ENCODE measurements at regions not wholly inside any gene's neighbourhood (a gene's known extent, or its start where the extent isn't known, plus 50 kb on each side); places are given as distances from the start of the nearest gene placed in this dataset.
A peak's percentile ranks its signal among the peaks of the same experiment; 100 is the strongest.

DNA sequence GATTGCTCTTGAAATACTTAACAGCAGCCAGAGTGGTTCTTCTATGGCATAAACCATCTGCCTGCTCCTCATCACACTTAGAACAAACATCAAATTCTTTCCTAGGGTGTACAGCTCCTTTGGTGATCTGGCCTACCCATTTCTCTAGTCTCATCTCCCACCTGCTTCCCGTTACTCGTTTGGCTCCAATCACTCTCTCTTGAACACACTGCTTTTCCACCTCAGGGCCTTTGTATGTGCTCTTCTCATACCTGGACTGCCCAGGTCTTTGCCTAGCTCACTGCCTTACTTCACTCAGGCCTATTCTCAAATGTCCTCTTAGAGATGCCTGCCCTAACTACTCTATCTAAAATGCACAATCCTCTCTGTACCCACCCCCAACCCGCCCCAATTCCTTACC is 100.5 kb downstream of the KCNRG start:
- Histone ChIP-seq H3K36me3 (ENCODE audit: control insufficient read depth in 3 of 3, insufficient read depth in 2 of 3, low read depth in 1 of 3, low read length in 3 of 3) (peaks cover 0 to 1% (median 0%) of the 10 kb centered on the region in 3 donors), H3K9me3 (ENCODE audit: control insufficient read depth in 2 of 2, insufficient read depth in 1 of 2, low read depth in 1 of 2, low read length in 1 of 2) (no peaks in the 10 kb centered on the region), H3K27ac (ENCODE audit: low read depth in 1 of 3, low read length in 2 of 3) (no peak overlapping the region), H3K27me3 (ENCODE audit: control insufficient read depth in 3 of 3, insufficient read depth in 3 of 3, low read length in 3 of 3) (no peaks in the 10 kb centered on the region), H3K4me1 (ENCODE audit: control insufficient read depth in 3 of 3, insufficient read depth in 2 of 3, low read depth in 1 of 3, low read length in 2 of 3) (peaks cover 0 to 3% (median 0%) of the 10 kb centered on the region in 3 donors), H3K4me3 (ENCODE audit: low read depth in 1 of 3, low read length in 3 of 3) (no peak overlapping the region)
- FAIRE-seq (no peak), DNase-seq (no peak)
- WGBS, 3 donors, result 94 to 99% (median 96%) methylated on average over 3 of the region's 3 CpGs

DNA sequence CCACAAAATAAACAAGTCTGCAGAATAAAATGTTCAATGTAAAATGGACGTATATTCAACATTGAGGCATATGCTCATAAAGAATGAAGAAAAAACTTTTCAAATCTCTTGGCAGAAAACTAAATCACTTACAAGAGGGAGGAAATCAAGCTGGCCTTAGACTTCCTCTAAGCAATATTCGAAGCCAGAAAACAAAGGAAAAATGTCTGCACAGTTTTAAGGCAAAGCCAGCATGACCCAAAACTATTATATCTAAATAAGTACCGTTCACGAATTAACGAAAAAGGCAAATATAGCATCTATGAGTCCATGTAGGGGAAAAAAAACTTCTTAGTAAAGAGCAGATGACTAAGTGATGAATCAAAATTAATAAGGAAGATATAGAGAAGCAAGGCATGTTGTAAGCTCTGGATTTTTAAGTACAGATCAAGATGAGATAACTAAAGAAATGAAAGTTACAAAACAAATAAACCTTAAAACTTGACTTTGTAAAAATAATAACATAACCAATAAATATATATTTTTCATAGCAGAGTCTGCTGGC is 101.3 kb downstream of the KCNRG start:
- Histone ChIP-seq H3K27me3 (ENCODE audit: control insufficient read depth in 3 of 3, insufficient read depth in 3 of 3, low read length in 3 of 3) (no peaks in the 10 kb centered on the region), H3K4me1 (ENCODE audit: control insufficient read depth in 3 of 3, insufficient read depth in 2 of 3, low read depth in 1 of 3, low read length in 2 of 3) (peaks cover 0 to 5% (median 0%) of the 10 kb centered on the region in 3 donors), H3K27ac (ENCODE audit: low read depth in 1 of 3, low read length in 2 of 3) (no peak overlapping the region), H3K4me3 (ENCODE audit: low read depth in 1 of 3, low read length in 3 of 3) (no peak overlapping the region), H3K36me3 (ENCODE audit: control insufficient read depth in 3 of 3, insufficient read depth in 2 of 3, low read depth in 1 of 3, low read length in 3 of 3) (peaks cover 0 to 2% (median 0%) of the 10 kb centered on the region in 3 donors), H3K9me3 (ENCODE audit: control insufficient read depth in 2 of 2, insufficient read depth in 1 of 2, low read depth in 1 of 2, low read length in 1 of 2) (no peaks in the 10 kb centered on the region)
- no peak for DNase-seq
- FAIRE-seq, result no peak
- 62 to 88% (median 84%) methylated on average over 5 of the region's 5 CpGs for WGBS, 3 donors

DNA sequence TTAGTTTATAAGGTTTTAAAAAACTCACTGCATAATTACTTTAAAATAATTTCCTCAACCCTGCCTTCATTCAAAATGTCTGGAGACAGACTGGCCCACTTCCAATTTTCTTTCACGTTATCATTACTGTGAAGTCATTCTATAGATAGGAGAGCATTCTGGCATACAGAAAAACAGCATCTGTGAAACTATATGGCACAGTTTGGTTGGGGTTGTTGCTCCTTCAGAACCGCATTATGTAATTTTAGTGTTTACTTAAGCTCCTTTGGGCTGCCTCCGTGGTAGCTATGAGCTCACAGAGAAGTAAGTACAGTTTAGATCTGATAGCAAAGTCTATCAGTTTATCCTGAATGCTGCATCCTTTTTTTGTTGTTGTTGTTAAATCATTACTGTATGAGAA is 104.3 kb downstream of the KCNRG start:
- Histone ChIP-seq H3K27me3 (ENCODE audit: control insufficient read depth in 3 of 3, insufficient read depth in 3 of 3, low read length in 3 of 3) (no peaks in the 10 kb centered on the region), H3K36me3 (ENCODE audit: control insufficient read depth in 3 of 3, insufficient read depth in 2 of 3, low read depth in 1 of 3, low read length in 3 of 3) (peaks cover 0 to 3% (median 0%) of the 10 kb centered on the region in 3 donors), H3K27ac (ENCODE audit: low read depth in 1 of 3, low read length in 2 of 3) (no peak overlapping the region), H3K4me1 (ENCODE audit: control insufficient read depth in 3 of 3, insufficient read depth in 2 of 3, low read depth in 1 of 3, low read length in 2 of 3) (peaks cover 0 to 12% (median 9%) of the 10 kb centered on the region in 3 donors), H3K9me3 (ENCODE audit: control insufficient read depth in 2 of 2, insufficient read depth in 1 of 2, low read depth in 1 of 2, low read length in 1 of 2) (no peaks in the 10 kb centered on the region), H3K4me3 (ENCODE audit: low read depth in 1 of 3, low read length in 3 of 3) (no peak overlapping the region)
- FAIRE-seq, result no peak
- 12 to 43% (median 22%) methylated on average over 3 of the region's 3 CpGs for WGBS, 3 donors
- no peak for DNase-seq

GRCh38 chr13:50122455-50122854 is 107.2 kb downstream of the KCNRG start:
- DNase-seq (no peak), FAIRE-seq (no peak)
- Histone ChIP-seq H3K27ac (ENCODE audit: low read depth in 1 of 3, low read length in 2 of 3) (peak overlapping the region in 1 of 3 donors; percentile 32), H3K4me3 (ENCODE audit: low read depth in 1 of 3, low read length in 3 of 3) (no peak overlapping the region), H3K4me1 (ENCODE audit: control insufficient read depth in 3 of 3, insufficient read depth in 2 of 3, low read depth in 1 of 3, low read length in 2 of 3) (peaks cover 3 to 24% (median 12%) of the 10 kb centered on the region in 3 donors), H3K27me3 (ENCODE audit: control insufficient read depth in 3 of 3, insufficient read depth in 3 of 3, low read length in 3 of 3) (peaks cover 0 to 14% (median 0%) of the 10 kb centered on the region in 3 donors), H3K36me3 (ENCODE audit: control insufficient read depth in 3 of 3, insufficient read depth in 2 of 3, low read depth in 1 of 3, low read length in 3 of 3) (peaks cover 0 to 3% (median 0%) of the 10 kb centered on the region in 3 donors), H3K9me3 (ENCODE audit: control insufficient read depth in 2 of 2, insufficient read depth in 1 of 2, low read depth in 1 of 2, low read length in 1 of 2) (no peaks in the 10 kb centered on the region)
- WGBS, 3 donors, result 89 to 95% (median 95%) methylated on average over 1 of the region's 1 CpG

- H3K4me3 ChIP-seq (ENCODE audit: low read depth in 1 of 3, low read length in 3 of 3), result no peak overlapping the region
- DNase-seq, result peak in 1 of 2 donors; percentile 11
Measured at GRCh38 chr13:50123002-50123401, 107.8 kb downstream of the KCNRG start.

DNA sequence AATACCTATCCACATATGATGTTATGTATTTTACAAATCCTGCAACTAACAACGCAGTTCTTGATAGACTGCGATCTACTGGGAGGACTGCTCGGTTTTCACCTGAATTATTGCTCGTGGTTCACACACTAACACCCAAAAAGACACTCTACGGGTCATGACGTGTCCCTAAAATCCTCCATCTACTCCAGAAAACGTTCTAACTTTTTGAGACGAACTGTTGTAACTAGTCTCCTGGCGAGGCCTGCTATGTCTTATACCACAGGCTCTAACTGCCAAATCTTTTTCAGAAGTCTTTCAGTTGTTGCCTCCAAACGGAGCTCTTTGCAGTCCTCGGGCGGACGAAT is 108.2 kb downstream of the KCNRG start:
- H3K4me3 ChIP-seq (ENCODE audit: low read depth in 1 of 3, low read length in 3 of 3), result peak overlapping the region; percentile 71 to 98 (median 86)
- no peak for FAIRE-seq
- peak overlapping the region; percentile 93 to 99 (median 97) for H3K27ac ChIP-seq (ENCODE audit: low read depth in 1 of 3, low read length in 2 of 3)
- 3 to 14% (median 8%) methylated on average over 13 of the region's 13 CpGs for WGBS, 3 donors
- DNase-seq, result no peak
- H3K9me3 ChIP-seq (ENCODE audit: control insufficient read depth in 2 of 2, insufficient read depth in 1 of 2, low read depth in 1 of 2, low read length in 1 of 2), result no peaks in the 10 kb centered on the region
- H3K36me3 ChIP-seq (ENCODE audit: control insufficient read depth in 3 of 3, insufficient read depth in 2 of 3, low read depth in 1 of 3, low read length in 3 of 3), result peaks cover 0 to 3% (median 0%) of the 10 kb centered on the region in 3 donors
- H3K27me3 ChIP-seq (ENCODE audit: control insufficient read depth in 3 of 3, insufficient read depth in 3 of 3, low read length in 3 of 3), result peaks cover 0 to 25% (median 2%) of the 10 kb centered on the region in 3 donors
- peaks cover 3 to 34% (median 14%) of the 10 kb centered on the region in 3 donors for H3K4me1 ChIP-seq (ENCODE audit: control insufficient read depth in 3 of 3, insufficient read depth in 2 of 3, low read depth in 1 of 3, low read length in 2 of 3)

More at GRCh38 chr13:50123002-50123401, 107.8 kb downstream of the KCNRG start:
- Histone ChIP-seq H3K4me1 (ENCODE audit: control insufficient read depth in 3 of 3, insufficient read depth in 2 of 3, low read depth in 1 of 3, low read length in 2 of 3) (peaks cover 3 to 29% (median 14%) of the 10 kb centered on the region in 3 donors), H3K36me3 (ENCODE audit: control insufficient read depth in 3 of 3, insufficient read depth in 2 of 3, low read depth in 1 of 3, low read length in 3 of 3) (peaks cover 0 to 3% (median 0%) of the 10 kb centered on the region in 3 donors), H3K9me3 (ENCODE audit: control insufficient read depth in 2 of 2, insufficient read depth in 1 of 2, low read depth in 1 of 2, low read length in 1 of 2) (no peaks in the 10 kb centered on the region), H3K27me3 (ENCODE audit: control insufficient read depth in 3 of 3, insufficient read depth in 3 of 3, low read length in 3 of 3) (peaks cover 0 to 20% (median 0%) of the 10 kb centered on the region in 3 donors), H3K27ac (ENCODE audit: low read depth in 1 of 3, low read length in 2 of 3) (peak overlapping the region in 1 of 3 donors; percentile 97)
- WGBS, 3 donors, result 47 to 71% (median 62%) methylated on average over 3 of the region's 3 CpGs
- no peak for FAIRE-seq

DNA sequence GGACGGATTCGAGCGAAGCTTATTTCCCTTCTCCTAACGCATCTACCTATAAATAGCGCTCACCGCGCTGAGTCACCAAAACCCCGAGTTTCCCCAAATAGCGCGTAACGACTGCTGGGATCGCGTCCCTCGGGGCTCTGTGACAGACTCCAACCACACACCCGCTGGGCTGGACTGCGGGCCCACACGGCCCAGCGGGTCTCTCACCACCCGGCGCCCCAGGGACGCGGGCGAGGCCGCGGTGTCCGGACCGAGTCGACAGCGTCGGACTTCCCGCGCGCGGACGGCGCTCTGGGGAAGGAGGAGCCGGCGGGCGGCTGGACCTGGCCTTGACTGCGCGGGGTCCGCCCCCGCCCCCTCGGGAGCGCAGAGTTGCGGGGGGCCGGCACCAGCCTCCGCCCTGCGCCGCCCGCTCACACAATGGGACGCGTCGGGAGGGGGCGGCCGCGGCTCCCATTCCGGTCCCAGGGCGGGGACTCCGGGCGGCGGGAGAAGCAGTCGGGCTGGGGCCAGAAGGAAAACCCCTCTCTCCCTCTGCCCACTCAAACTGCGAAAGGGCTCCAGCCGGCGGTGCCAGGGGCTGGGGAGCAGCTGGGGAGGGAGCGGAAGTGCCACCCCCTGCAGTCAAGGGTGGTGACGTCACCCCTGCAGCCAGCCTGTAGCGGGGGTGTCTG is 108.8 kb downstream of the KCNRG start:
- peak overlapping the region; percentile 93 to 99 (median 97) for H3K27ac ChIP-seq (ENCODE audit: low read depth in 1 of 3, low read length in 2 of 3)
- H3K36me3 ChIP-seq (ENCODE audit: control insufficient read depth in 3 of 3, insufficient read depth in 2 of 3, low read depth in 1 of 3, low read length in 3 of 3), result peaks cover 0 to 3% (median 0%) of the 10 kb centered on the region in 3 donors
- H3K27me3 ChIP-seq (ENCODE audit: control insufficient read depth in 3 of 3, insufficient read depth in 3 of 3, low read length in 3 of 3), result peaks cover 0 to 30% (median 5%) of the 10 kb centered on the region in 3 donors
- no peak for FAIRE-seq
- H3K9me3 ChIP-seq (ENCODE audit: control insufficient read depth in 2 of 2, insufficient read depth in 1 of 2, low read depth in 1 of 2, low read length in 1 of 2), result no peaks in the 10 kb centered on the region
- peak; percentile 94 to 95 for DNase-seq
- H3K4me1 ChIP-seq (ENCODE audit: control insufficient read depth in 3 of 3, insufficient read depth in 2 of 3, low read depth in 1 of 3, low read length in 2 of 3), result peaks cover 3 to 37% (median 14%) of the 10 kb centered on the region in 3 donors
- WGBS, 3 donors, result 0 to 1% (median 0%) methylated on average over 59 to 69 of the region's 69 CpGs
- H3K4me3 ChIP-seq (ENCODE audit: low read depth in 1 of 3, low read length in 3 of 3), result peak overlapping the region; percentile 71 to 98 (median 86)

GRCh38 chr13:50124536-50125303 is 109.5 kb downstream of the KCNRG start:
- no peaks in the 10 kb centered on the region for H3K9me3 ChIP-seq (ENCODE audit: control insufficient read depth in 2 of 2, insufficient read depth in 1 of 2, low read depth in 1 of 2, low read length in 1 of 2)
- H3K4me3 ChIP-seq (ENCODE audit: low read depth in 1 of 3, low read length in 3 of 3), result peak overlapping the region; percentile 69 to 98 (median 86)
- 0 to 2% (median 1%) methylated on average over 46 to 78 of the region's 78 CpGs for WGBS, 3 donors
- DNase-seq (peak in 1 of 2 donors; percentile 81), FAIRE-seq (no peak)
- H3K4me1 ChIP-seq (ENCODE audit: control insufficient read depth in 3 of 3, insufficient read depth in 2 of 3, low read depth in 1 of 3, low read length in 2 of 3), result peaks cover 6 to 41% (median 18%) of the 10 kb centered on the region in 3 donors
- H3K36me3 ChIP-seq (ENCODE audit: control insufficient read depth in 3 of 3, insufficient read depth in 2 of 3, low read depth in 1 of 3, low read length in 3 of 3), result peaks cover 0 to 3% (median 0%) of the 10 kb centered on the region in 3 donors
- H3K27me3 ChIP-seq (ENCODE audit: control insufficient read depth in 3 of 3, insufficient read depth in 3 of 3, low read length in 3 of 3), result peaks cover 0 to 37% (median 12%) of the 10 kb centered on the region in 3 donors
- H3K27ac ChIP-seq (ENCODE audit: low read depth in 1 of 3, low read length in 2 of 3), result peak overlapping the region; percentile 97 to 99 (median 99)
